HG03139 (cell line): ENCODE measurements at regions not wholly inside any gene's neighbourhood (a gene's known extent, or its start where the extent isn't known, plus 50 kb on each side); places are given as distances from the start of the nearest gene placed in this dataset.
"Not testable (repeated sequence)": the region's sequence is repeated elsewhere in the genome, so short reads cannot be mapped to it uniquely, and the experiment has no call there.

Experiments
- ATAC-seq: cut with Tn5 transposase; IDR thresholded peaks from one replicate; pipeline ENCODE4 v1.9.1; 2021; ENCODE audit not compliant: unreplicated experiment

- no peak for ATAC-seq
Observed at GRCh38 chr22:48511211-48511610, 1316.5 kb downstream of the BRD1 start.

DNA sequence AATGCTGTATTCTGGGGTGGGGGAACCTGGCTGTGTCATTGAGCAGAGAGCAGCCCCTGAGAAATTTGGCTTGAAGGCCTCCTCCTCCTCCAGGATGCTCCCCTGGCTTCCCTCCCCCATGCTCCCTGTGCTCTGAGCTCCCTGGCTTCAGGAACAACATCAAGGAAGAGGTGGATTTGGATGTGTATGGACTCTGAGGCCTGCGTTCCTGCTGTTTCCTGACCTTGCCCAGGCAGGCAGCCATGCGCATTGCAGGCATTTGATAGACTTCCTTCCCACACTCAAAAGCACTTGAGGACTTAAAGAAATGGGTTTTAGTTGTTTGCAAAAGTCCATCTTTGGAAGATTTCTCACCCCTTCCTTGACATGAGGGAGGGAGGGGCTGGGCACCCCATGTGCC is 1317.1 kb downstream of the BRD1 start:
- ATAC-seq = no peak

DNA sequence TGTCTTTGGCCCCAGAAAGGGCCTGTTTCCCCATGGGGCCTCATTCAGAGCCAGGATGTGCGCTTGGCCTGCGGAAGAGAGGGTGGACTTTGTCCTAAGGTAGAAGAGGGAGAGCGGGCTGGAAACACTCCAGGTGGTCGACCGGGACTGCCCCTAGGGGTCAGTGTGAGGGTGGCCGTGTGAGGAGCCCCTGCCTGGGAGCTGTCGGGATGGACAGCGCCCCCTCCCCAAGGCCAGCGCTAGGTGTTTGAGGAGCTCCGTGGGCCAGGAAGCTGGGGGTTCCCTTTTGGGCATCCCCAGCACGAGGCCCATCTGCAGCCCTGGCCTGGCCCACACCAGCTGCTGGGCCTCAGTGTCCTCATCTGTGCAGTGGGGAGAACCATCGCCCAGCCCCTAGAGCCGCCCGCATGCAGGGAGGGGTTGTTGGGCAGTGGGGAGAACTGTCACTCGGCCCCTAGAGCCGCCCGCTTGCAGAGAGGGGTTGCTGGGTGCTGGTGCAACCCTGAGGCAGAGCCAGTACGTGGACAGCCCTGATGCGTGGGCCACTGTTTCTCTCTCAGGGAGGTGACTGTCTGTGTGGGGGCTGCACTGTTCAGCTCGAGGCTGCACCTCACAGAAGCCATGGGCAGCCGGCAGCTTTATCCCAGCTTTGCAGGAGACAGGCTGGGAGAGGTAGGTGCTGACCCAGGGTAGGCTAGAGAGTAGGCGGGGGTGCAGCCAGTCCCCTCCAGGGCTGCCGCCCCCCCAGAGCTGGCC is 1319.9 kb downstream of the BRD1 start:
- no peak for ATAC-seq

DNA sequence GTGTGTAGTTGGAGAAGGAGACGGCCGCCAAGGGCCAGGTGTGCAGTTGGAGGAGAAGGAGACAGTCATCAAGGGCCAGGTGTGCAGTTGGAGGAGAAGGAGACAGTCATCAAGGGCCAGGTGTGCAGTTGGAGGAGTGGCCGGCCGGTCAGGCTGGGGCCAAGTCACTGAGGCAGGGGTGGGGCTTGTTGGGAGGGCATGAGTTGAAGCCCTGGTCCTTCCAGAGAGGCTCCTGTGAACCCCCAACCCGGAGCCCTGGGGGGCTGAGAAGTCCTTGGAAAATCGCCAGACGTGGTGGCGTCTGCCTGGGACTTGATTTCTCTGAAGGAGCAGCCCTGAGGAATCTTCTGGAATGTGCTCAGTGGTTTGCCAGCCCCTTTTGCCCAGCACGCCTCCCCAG is 1320.5 kb downstream of the BRD1 start:
- ATAC-seq = no peak

GRCh38 chr22:48506506-48507145 is 1321.0 kb downstream of the BRD1 start:
- ATAC-seq = no peak

GRCh38 chr22:48505891-48506290 is 1321.8 kb downstream of the BRD1 start:
- no peak for ATAC-seq

GRCh38 chr22:48504519-48505140 is 1323.0 kb downstream of the BRD1 start:
- no peak for ATAC-seq

DNA sequence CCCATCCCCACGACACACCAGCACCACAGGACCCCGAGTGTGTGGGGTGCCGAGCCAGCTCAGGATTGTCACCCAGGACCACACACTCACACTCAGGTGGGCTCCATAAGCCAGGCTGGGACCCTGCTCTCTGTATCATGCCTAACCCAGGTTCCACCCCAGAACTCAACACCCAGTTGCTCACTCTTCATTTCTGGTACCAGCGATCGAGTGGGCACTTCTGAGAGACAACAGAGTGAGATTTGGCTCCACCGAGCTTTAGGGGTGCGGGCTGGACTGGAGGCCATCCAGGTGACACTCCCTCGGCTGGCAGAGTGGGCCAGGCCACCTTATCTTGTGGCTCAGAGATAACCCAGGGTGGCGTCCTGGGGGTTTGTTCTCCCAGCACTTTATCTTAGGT is 1323.8 kb downstream of the BRD1 start:
- no peak for ATAC-seq

- ATAC-seq = no peak
Observed at GRCh38 chr22:48503035-48503625, 1324.5 kb downstream of the BRD1 start.

- ATAC-seq = no peak
Observed at GRCh38 chr22:48501231-48501750, 1326.4 kb downstream of the BRD1 start.

DNA sequence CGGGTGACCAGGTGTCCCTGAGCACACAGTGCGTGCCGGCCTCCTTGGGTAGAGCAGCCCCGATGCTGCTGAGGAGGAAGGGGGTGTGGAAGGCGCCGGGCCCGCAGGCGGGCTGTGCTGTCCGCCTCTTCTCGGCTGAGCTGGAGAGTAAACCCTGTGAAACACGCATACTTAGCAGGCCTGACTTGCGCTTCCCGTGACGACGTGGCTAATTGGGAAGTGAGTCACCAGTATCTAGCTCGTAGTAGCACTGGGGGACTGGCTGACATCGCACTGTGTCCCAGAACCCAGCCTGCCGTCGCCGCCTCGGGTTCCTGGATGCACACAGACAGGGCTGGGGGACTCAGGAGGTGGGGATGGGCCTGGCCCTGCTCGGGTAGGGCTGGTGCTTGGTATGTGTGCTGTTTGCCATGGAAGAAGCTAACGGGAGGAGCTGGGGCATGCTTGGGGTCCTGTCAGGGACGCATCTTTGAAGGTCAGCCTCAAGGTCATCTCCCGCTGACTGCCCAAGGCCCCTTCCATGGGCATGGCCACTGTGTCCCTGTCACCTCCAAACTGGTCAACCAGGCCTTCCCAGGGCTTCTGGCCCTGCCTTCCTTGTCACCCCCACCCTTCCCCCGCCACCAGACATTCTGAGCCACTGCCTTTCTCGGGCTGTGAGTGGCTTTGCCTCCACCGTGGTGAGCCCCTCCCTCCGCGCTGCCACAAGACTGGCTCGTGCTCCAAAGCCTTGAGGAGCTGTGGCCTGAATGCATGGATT is 1327.0 kb downstream of the BRD1 start:
- ATAC-seq = no peak

GRCh38 chr22:48499456-48500425 is 1327.9 kb downstream of the BRD1 start:
- no peak for ATAC-seq

GRCh38 chr22:48498526-48499331 is 1328.9 kb downstream of the BRD1 start:
- no peak for ATAC-seq

- ATAC-seq = not testable (repeated sequence)
Observed at GRCh38 chr22:48497743-48498520, 1329.7 kb downstream of the BRD1 start.

GRCh38 chr22:48496987-48497650 is 1330.6 kb downstream of the BRD1 start:
- ATAC-seq = no peak

- ATAC-seq = no peak
Observed at GRCh38 chr22:48496226-48496845, 1331.3 kb downstream of the BRD1 start.

DNA sequence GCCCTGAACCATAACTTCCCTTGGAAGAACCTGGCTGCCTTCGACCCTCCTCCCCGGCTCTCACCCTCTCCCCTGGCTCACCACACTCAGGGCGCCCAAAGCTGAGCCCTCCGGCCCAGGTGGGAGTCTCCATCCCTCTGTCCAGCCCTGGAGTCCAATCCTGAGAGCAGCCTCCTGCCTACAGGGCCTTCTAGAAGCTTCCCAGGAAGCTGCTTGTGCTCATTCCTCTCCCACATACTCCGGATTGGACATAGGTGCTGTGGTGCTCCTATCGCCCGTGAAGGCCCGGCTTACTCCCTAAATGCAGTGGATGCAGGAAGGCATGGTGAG is 1332.0 kb downstream of the BRD1 start:
- ATAC-seq = no peak
